ENCODE measurements at regions not wholly inside any gene's neighbourhood (a gene's known extent, or its start where the extent isn't known, plus 50 kb on each side); places are given as distances from the start of the nearest gene placed in this dataset.

DNA sequence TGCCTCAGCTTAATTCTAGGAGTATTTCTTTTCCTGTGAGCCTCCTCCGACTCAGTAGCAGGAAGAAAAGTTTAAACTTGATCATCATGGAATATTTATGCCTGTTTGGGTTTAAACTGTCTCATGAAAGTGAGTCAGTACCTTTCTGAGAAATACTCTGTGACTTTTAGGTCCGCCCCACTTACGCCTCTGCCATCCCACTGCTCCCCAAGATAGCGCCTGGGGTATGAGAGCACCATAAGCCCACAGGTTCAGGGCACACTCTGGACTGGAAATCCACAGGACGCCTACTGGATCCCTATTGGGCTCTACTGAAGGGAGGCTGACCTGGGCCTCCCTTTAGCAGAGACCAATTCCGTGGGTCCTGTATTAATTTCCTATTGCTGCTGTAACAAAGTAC, 175.8 kb upstream of the CDH20 start:
- POLR2A ChIA-PET: no interaction called here
- no peak for TF ChIP-seq BCL3 (IDR thresholded peaks at IDR 0.05)
- no peak for TF ChIP-seq HMGXB4 (CRISPR knock-in tag; IDR thresholded peaks at IDR 0.05; ENCODE audit: borderline replicate concordance)
- TF ChIP-seq NPAS2 (CRISPR knock-in tag; IDR thresholded peaks at IDR 0.05; ENCODE audit: borderline replicate concordance): no peak
- TF ChIP-seq POLR2AphosphoS2 (conservative IDR thresholded peaks at IDR 0.05; ENCODE audit: low read length): no peak
- TF ChIP-seq SMC3 (IDR thresholded peaks at IDR 0.05): no peak
- TF ChIP-seq HOXB5 (CRISPR knock-in tag; IDR thresholded peaks at IDR 0.05): no peak
- TF ChIP-seq EP300 (IDR thresholded peaks at IDR 0.05): no peak
- H3K27ac ChIP-seq: no peak overlapping the region

DNA sequence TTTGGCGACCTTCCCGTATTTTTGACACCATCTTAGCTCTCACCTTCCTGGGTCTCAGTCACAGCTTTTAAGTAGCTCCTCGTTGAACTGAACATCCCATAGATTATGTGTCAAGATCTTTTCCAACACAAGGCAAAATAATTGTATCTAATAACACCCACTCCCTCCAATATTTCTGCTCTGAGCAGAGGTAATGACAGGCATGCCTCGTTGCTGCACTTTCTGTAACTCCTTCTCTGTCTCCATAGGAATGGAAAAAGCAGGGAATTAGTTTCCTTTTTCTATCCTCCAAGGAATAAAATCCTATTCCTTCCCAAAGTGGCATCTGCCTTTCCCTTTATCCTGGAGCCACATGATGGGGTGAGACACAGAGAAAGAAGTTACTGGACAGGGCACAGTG, 174.0 kb upstream of the CDH20 start:
- Histone ChIP-seq H3K4me3 (no peak overlapping the region), H3K9me3 (no peaks in the 10 kb centered on the region), H3K4me2 (no peak overlapping the region), H3K27ac (no peak overlapping the region), H3K4me1 (no peaks in the 10 kb centered on the region)
- CTCF ChIA-PET: no interaction called here
- WGBS (ENCODE audit: missing lambda C conversion rate): 3% methylated on average over 4 of the region's 4 CpGs
- TF ChIP-seq, protein P1, sequence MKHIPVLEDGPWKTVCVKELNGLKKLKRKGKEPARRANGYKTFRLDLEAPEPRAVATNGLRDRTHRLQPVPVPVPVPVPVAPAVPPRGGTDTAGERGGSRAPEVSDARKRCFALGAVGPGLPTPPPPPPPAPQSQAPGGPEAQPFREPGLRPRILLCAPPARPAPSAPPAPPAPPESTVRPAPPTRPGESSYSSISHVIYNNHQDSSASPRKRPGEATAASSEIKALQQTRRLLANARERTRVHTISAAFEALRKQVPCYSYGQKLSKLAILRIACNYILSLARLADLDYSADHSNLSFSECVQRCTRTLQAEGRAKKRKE (CRISPR knock-in tag; IDR thresholded peaks at IDR 0.05; ENCODE audit: low read depth): no peak
- no peak for TF ChIP-seq KDM5A (IDR thresholded peaks at IDR 0.05)
- TF ChIP-seq CTCF (IDR thresholded peaks at IDR 0.05): no peak
- TF ChIP-seq MAFK (IDR thresholded peaks at IDR 0.05; ENCODE audit: partially characterized antibody): no peak
- no peak for TF ChIP-seq NR3C1 (IDR thresholded peaks at IDR 0.05)
- no peak for TF ChIP-seq MAZ (IDR thresholded peaks at IDR 0.05; ENCODE audit: borderline replicate concordance, low read depth, low read length)
- TF ChIP-seq JUNB (IDR thresholded peaks at IDR 0.05): no peak
- TF ChIP-seq CHD2 (IDR thresholded peaks at IDR 0.05; ENCODE audit: low read length, partially characterized antibody): no peak
- TF ChIP-seq, protein P2, sequence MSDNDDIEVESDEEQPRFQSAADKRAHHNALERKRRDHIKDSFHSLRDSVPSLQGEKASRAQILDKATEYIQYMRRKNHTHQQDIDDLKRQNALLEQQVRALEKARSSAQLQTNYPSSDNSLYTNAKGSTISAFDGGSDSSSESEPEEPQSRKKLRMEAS (IDR thresholded peaks at IDR 0.05): no peak
- no peak for TF ChIP-seq CBX2 (IDR thresholded peaks at IDR 0.05; ENCODE audit: borderline replicate concordance, low read depth)
- TF ChIP-seq KDM1A (IDR thresholded peaks at IDR 0.05; ENCODE audit: low read depth): no peak
- TF ChIP-seq CHD4 (IDR thresholded peaks at IDR 0.05; ENCODE audit: borderline replicate concordance): no peak
- no peak for TF ChIP-seq RAD21 (conservative IDR thresholded peaks at IDR 0.05 in 1 of 2, IDR thresholded peaks at IDR 0.05 in 1 of 2)
- no peak for TF ChIP-seq ZFP36 (IDR thresholded peaks at IDR 0.05; ENCODE audit: borderline replicate concordance, partially characterized antibody)
- no peak for TF ChIP-seq EP300 (IDR thresholded peaks at IDR 0.05)
- DNase-seq (ENCODE audit: low read depth in 1 of 2, low spot score in 1 of 2): no peak
- no peak for ATAC-seq
- no peak for FAIRE-seq
- POLR2A ChIA-PET: no interaction called here

More for the DNA sequence above, 175.8 kb upstream of the CDH20 start:
- WGBS (ENCODE audit: missing lambda C conversion rate): 0% methylated on average over 4 of the region's 6 CpGs
- no peaks in the 10 kb centered on the region for H3K9me3 ChIP-seq
- no peak for DNase-seq (ENCODE audit: low read depth in 1 of 2, low spot score in 1 of 2)
- H3K4me2 ChIP-seq: no peak overlapping the region
- no peak overlapping the region for H3K4me3 ChIP-seq
- no peak for ATAC-seq
- no peak for FAIRE-seq
- H3K4me1 ChIP-seq: no peaks in the 10 kb centered on the region
- CTCF ChIA-PET: no interaction called here
